Trophoblast cell (in vitro differentiated cells and primary cell): ENCODE measurements at regions not wholly inside any gene's neighbourhood (a gene's known extent, or its start where the extent isn't known, plus 50 kb on each side); places are given as distances from the start of the nearest gene placed in this dataset.
A peak's percentile ranks its signal among the peaks of the same experiment; 100 is the strongest.

ENCODE experiments used
- DNase-seq, 2 donors: peaks; one replicate each; pipeline ENCODE4 v3.0.0-alpha.2; 2016
- H2AFZ ChIP-seq: 2 replicates; pipeline ENCODE4 v1.6.1; 2013; ENCODE audit warnings: low read length, moderate library complexity, mild to moderate bottlenecking; ENCODE audit not compliant: insufficient read depth, poor library complexity
- H2AK5ac ChIP-seq: 2 replicates; pipeline ENCODE4 v1.6.1; 2013; ENCODE audit warnings: mild to moderate bottlenecking, low read length
- H2BK120ac ChIP-seq: 2 replicates; pipeline ENCODE4 v1.6.1; 2013; ENCODE audit warnings: low read length, mild to moderate bottlenecking, moderate library complexity; ENCODE audit not compliant: insufficient read depth, poor library complexity
- H2BK12ac ChIP-seq: 2 replicates; pipeline ENCODE4 v1.6.1; 2013; ENCODE audit warnings: mild to moderate bottlenecking, low read length, moderate library complexity
- H2BK5ac ChIP-seq: 2 replicates; pipeline ENCODE4 v1.6.1; 2013; ENCODE audit warnings: low read length, low read depth, moderate library complexity, mild to moderate bottlenecking; ENCODE audit not compliant: poor library complexity
- H3K14ac ChIP-seq: 2 replicates; pipeline ENCODE4 v1.6.1; 2013; ENCODE audit warnings: mild to moderate bottlenecking, low read length
- H3K18ac ChIP-seq: 2 replicates; pipeline ENCODE4 v1.6.1; 2013; ENCODE audit warnings: mild to moderate bottlenecking, low read length
- H3K23ac ChIP-seq: 2 replicates; pipeline ENCODE4 v1.6.1; 2013; ENCODE audit warnings: low read length
- H3K27ac ChIP-seq: 2 replicates; pipeline ENCODE4 v1.5.1; 2013; ENCODE audit warnings: low read depth, mild to moderate bottlenecking, inconsistent platforms, low read length, moderate library complexity
- H3K27me3 ChIP-seq: 2 replicates; pipeline ENCODE4 v1.6.1; 2013; ENCODE audit warnings: inconsistent platforms, mild to moderate bottlenecking, low read length, moderate library complexity; ENCODE audit not compliant: insufficient read depth
- H3K36me3 ChIP-seq, 2 experiments: 1 replicate in 1 of 2; 2 replicates in 1 of 2; pipeline ENCODE4 v1.6.1; 2013; ENCODE audit warnings: low read length in 2 of 2, mild to moderate bottlenecking in 2 of 2, moderate library complexity in 1 of 2; ENCODE audit not compliant: insufficient read depth in 2 of 2, control insufficient read depth in 1 of 2
- H3K4ac ChIP-seq: 2 replicates; pipeline ENCODE4 v1.6.1; 2013; ENCODE audit warnings: low read depth, mild to moderate bottlenecking, low read length, moderate library complexity
- H3K4me1 ChIP-seq, 2 experiments: 1 replicate in 1 of 2; 2 replicates in 1 of 2; pipeline ENCODE4 v1.6.1; 2013; ENCODE audit warnings: low read length in 2 of 2, mild to moderate bottlenecking in 2 of 2, moderate library complexity in 1 of 2; ENCODE audit not compliant: insufficient read depth in 2 of 2, control insufficient read depth in 1 of 2
- H3K4me2 ChIP-seq: 2 replicates; pipeline ENCODE4 v1.6.1; 2013; ENCODE audit warnings: inconsistent platforms, mild to moderate bottlenecking, low read length, moderate library complexity
- H3K4me3 ChIP-seq: 2 replicates; pipeline ENCODE4 v1.5.1; 2013; ENCODE audit warnings: mild to moderate bottlenecking, low read depth, low read length, inconsistent platforms
- H3K79me1 ChIP-seq: one replicate; pipeline ENCODE4 v1.6.1; 2013; ENCODE audit warnings: low read length
- H3K79me2 ChIP-seq: 2 replicates; pipeline ENCODE4 v1.6.1; 2013; ENCODE audit warnings: low read length, mild to moderate bottlenecking; ENCODE audit not compliant: control insufficient read depth, insufficient read depth, poor library complexity
- H3K9ac ChIP-seq: 2 replicates; pipeline ENCODE4 v1.6.1; 2013; ENCODE audit warnings: mild to moderate bottlenecking, low read length
- H3K9me3 ChIP-seq: 2 replicates; pipeline ENCODE4 v1.6.1; 2013; ENCODE audit warnings: low read depth, mild to moderate bottlenecking, control low read depth, inconsistent platforms, low read length; ENCODE audit not compliant: insufficient read depth
- H4K12ac ChIP-seq: 2 replicates; pipeline ENCODE4 v1.6.1; 2013; ENCODE audit warnings: low read depth, mild to moderate bottlenecking, low read length, moderate library complexity
- H4K8ac ChIP-seq: 2 replicates; pipeline ENCODE4 v1.6.1; 2013; ENCODE audit warnings: low read depth, mild to moderate bottlenecking, low read length, moderate library complexity
- H4K91ac ChIP-seq: one replicate; pipeline ENCODE4 v1.6.1; 2013; ENCODE audit warnings: low read depth, mild to moderate bottlenecking, low read length, moderate library complexity
- WGBS: extraction: QIAGEN DNeasy Blood & Tissue Kit; methylation state at CpG from one replicate; pipeline ENCODE4 v1.1.7; 2013; ENCODE audit warnings: missing lambda C conversion rate; ENCODE audit not compliant: insufficient read length, insufficient coverage; ENCODE audit errors: extremely low coverage; 5-methylcytosine and 5-hydroxymethylcytosine counted together

GRCh38 chr13:68509734-68510621 lies 1279.8 kb upstream of the PCDH9 start:
- Histone ChIP-seq H3K4ac (no peak overlapping the region), H3K14ac (no peak overlapping the region), H3K4me1 (no peaks in the 10 kb centered on the region), H2BK12ac (no peak overlapping the region), H3K27ac (no peak overlapping the region), H3K4me3 (no peak overlapping the region), H4K8ac (no peak overlapping the region), H2BK120ac (no peak overlapping the region), H3K27me3 (no peaks in the 10 kb centered on the region), H3K36me3 (no peaks in the 10 kb centered on the region), H2AK5ac (no peak overlapping the region), H3K9ac (no peak overlapping the region), H3K4me2 (no peak overlapping the region), H3K9me3 (no peaks in the 10 kb centered on the region), H4K91ac (no peak overlapping the region), H2AFZ (no peak overlapping the region), H4K12ac (no peak overlapping the region), H3K79me2 (no peaks in the 10 kb centered on the region), H3K18ac (no peak overlapping the region), H2BK5ac (no peak overlapping the region), H3K23ac (no peak overlapping the region), H3K79me1 (no peaks in the 10 kb centered on the region)
- no peak for DNase-seq
- WGBS = no CpG with 5 or more reads among the region's 4 CpGs

GRCh38 chr13:68506888-68507551 lies 1276.9 kb upstream of the PCDH9 start:
- no CpG with 5 or more reads among the region's 8 CpGs for WGBS
- Histone ChIP-seq H4K91ac (no peak overlapping the region), H3K4me1 (no peaks in the 10 kb centered on the region), H3K4me2 (no peak overlapping the region), H4K12ac (no peak overlapping the region), H3K14ac (no peak overlapping the region), H3K4ac (no peak overlapping the region), H2AFZ (no peak overlapping the region), H2AK5ac (no peak overlapping the region), H3K79me1 (no peaks in the 10 kb centered on the region), H3K36me3 (no peaks in the 10 kb centered on the region), H3K23ac (peak overlapping the region; percentile 13), H3K9me3 (no peaks in the 10 kb centered on the region), H3K4me3 (no peak overlapping the region), H3K79me2 (no peaks in the 10 kb centered on the region), H3K27me3 (no peaks in the 10 kb centered on the region), H3K9ac (peak overlapping the region; percentile 61), H3K27ac (no peak overlapping the region), H3K18ac (no peak overlapping the region), H2BK5ac (no peak overlapping the region), H2BK120ac (no peak overlapping the region), H2BK12ac (no peak overlapping the region), H4K8ac (no peak overlapping the region)
- no peak for DNase-seq

GRCh38 chr13:68490594-68490993 lies 1260.5 kb upstream of the PCDH9 start:
- H3K27me3 ChIP-seq = no peaks in the 10 kb centered on the region
- no peaks in the 10 kb centered on the region for H3K79me2 ChIP-seq
- no peak overlapping the region for H2BK5ac ChIP-seq
- H2BK120ac ChIP-seq = no peak overlapping the region
- H3K4me3 ChIP-seq = no peak overlapping the region
- H3K27ac ChIP-seq = no peak overlapping the region
- no peak overlapping the region for H3K4me2 ChIP-seq
- H3K14ac ChIP-seq = no peak overlapping the region
- no peak overlapping the region for H2BK12ac ChIP-seq
- no peak overlapping the region for H4K8ac ChIP-seq
- H3K23ac ChIP-seq = no peak overlapping the region
- no peak overlapping the region for H4K12ac ChIP-seq
- no peaks in the 10 kb centered on the region for H3K9me3 ChIP-seq
- H3K79me1 ChIP-seq = no peaks in the 10 kb centered on the region
- H2AK5ac ChIP-seq = no peak overlapping the region
- H4K91ac ChIP-seq = no peak overlapping the region
- DNase-seq = no peak
- H3K9ac ChIP-seq = no peak overlapping the region
- H3K4ac ChIP-seq = no peak overlapping the region
- no peaks in the 10 kb centered on the region for H3K36me3 ChIP-seq
- no peak overlapping the region for H3K18ac ChIP-seq
- no peak overlapping the region for H2AFZ ChIP-seq
- no CpG with 5 or more reads among the region's 4 CpGs for WGBS
- no peaks in the 10 kb centered on the region for H3K4me1 ChIP-seq

DNA sequence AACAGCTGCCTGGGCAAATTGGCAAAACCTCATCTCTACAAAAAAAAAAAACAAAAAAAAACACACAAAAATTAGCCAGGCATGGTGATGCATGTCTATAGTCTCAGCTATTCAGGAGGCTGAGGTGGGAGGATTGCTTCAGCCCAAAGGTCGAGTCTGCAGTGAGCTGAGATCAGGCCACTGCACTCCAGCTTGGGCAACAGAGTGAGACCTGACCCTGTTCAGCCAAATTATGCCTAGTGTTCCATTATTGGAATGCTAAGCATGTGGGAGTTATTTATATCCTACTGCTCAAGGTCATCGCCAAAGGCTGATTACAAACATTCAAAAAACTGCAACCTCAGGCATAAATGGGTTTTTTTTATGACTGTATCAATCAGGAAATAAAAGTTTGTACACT lies 1251.0 kb upstream of the PCDH9 start:
- Histone ChIP-seq H3K9me3 (no peaks in the 10 kb centered on the region), H3K36me3 (no peaks in the 10 kb centered on the region), H3K27me3 (no peaks in the 10 kb centered on the region), H3K18ac (no peak overlapping the region), H3K4me3 (no peak overlapping the region), H3K4me2 (no peak overlapping the region), H3K14ac (no peak overlapping the region), H3K23ac (no peak overlapping the region), H2AFZ (no peak overlapping the region), H4K91ac (no peak overlapping the region), H3K4ac (no peak overlapping the region), H4K8ac (no peak overlapping the region), H3K79me2 (no peaks in the 10 kb centered on the region), H4K12ac (no peak overlapping the region), H3K9ac (no peak overlapping the region), H2BK5ac (no peak overlapping the region), H2AK5ac (no peak overlapping the region), H3K79me1 (no peaks in the 10 kb centered on the region), H2BK120ac (no peak overlapping the region), H3K27ac (no peak overlapping the region), H3K4me1 (peaks cover 0 to 2% of the 10 kb centered on the region in 2 experiments), H2BK12ac (no peak overlapping the region)
- no peak for DNase-seq
- WGBS = no CpG with 5 or more reads among the region's 2 CpGs
